ENCODE measurements at regions not wholly inside any gene's neighbourhood (a gene's known extent, or its start where the extent isn't known, plus 50 kb on each side); places are given as distances from the start of the nearest gene placed in this dataset.

DNA sequence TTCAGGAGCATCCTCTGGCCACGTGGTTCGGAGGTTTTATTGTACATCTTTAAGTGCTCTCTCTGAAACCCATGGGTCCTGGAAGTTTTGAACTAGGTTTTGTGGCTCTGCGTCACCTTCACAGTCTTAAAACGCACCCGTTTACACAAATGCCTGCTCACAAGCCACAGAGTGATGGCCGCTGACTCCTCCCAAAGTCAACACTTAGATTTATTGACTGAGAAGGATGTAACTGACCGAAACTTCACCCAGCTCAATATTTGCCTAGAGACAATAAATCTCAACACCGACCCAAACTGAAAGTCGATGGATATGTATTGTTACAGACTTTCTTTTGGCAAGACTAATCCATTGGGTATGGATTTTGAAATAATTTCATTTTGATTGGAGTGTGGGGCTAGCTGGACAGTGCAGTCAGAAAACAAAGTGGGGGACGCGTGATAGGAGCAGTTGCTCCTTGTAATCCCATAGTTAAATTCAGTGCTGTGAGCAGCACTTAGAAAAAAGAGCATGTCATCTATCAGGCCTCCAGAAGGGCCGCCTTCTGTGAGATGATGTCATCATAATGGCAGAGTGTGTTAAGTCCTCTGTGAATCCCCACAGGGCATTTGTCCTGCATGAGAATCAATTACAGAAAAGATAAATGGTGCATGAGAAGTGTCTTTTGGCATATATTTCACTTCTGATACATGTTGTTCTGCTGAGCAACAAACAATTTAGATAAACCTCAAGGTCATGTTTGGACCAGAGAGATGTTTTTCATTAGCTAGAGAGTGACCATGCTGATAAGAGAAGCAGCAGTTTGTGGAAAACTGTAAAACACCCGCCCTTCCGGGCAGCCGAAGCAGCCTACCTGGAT is 183.7 kb downstream of the INO80D start:
- in situ Hi-C loops (cut with MboI; ENCODE audit: low sequenced_read_pairs): no loop called here

DNA sequence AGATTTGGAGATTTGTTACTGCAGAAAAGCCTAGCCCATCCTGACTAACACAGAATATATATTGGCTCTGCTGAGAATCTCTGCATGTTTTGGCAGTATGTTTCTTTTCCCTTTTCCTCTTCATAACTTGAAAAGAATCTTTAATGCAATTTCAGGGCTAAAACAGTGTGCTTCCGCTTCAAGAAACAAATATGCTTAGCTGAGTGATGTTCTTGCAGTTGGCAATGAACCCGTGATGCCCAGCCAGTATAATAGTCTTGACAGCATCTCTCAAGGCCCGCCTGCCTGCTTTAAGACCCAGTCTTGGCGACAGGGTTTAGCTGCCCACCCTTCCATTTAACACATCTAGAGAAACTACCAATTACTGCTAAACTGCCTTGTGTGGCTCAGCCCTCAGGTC is 184.5 kb downstream of the INO80D start:
- in situ Hi-C loops (cut with MboI; ENCODE audit: low sequenced_read_pairs): no loop called here

DNA sequence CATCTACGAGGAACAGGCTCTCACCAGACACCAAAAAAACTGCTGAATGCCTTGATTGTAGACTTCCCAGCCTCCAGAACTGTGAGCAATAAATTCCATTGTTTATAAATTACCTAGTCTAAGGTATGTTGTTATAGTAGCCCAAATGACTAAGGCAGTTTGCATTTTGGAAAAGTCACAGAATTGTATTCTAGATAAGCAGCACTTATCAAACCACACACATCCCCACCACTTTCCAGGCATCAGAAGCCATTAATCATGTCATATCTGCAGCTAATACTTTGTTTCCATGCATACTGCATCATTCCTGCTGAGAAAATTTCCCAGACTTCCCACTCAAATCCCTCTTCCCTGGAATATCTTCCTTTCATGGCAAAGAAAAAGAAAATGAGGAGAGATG is 187.2 kb downstream of the INO80D start:
- in situ Hi-C loops (cut with MboI; ENCODE audit: low sequenced_read_pairs): no loop called here

DNA sequence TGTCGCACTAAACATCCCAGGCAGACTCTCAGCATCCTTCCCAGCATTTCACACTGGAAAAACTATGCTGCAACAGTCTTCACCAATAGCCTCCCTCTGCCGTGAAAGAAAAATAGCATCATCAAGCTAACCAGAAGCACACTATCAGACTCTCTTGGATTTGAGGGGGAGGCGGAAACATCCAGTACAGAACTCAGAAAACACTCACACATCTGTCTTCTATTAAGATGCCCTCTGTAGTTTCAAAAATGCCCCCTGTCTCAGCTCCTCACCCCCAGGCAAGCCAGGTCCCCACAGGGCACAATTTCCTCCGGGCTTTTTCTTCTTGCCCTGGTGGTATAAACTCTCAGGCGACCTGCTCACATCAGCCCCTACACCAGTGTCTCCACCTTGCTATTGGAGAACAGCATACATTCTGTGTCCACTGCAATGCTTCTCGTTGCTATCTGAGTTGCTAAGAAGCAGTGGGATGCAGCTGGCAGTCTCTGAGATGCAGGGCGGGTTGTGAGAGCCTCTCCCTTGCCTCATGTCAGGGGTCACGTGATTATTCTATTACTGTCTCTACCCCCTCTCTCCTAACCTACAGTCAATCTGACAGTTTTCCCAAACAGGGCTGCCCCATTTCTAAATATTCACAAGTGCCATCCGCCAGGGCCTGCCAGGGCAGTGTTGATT is 189.9 kb downstream of the INO80D start:
- in situ Hi-C loops (cut with MboI; ENCODE audit: low sequenced_read_pairs): no loop called here

DNA sequence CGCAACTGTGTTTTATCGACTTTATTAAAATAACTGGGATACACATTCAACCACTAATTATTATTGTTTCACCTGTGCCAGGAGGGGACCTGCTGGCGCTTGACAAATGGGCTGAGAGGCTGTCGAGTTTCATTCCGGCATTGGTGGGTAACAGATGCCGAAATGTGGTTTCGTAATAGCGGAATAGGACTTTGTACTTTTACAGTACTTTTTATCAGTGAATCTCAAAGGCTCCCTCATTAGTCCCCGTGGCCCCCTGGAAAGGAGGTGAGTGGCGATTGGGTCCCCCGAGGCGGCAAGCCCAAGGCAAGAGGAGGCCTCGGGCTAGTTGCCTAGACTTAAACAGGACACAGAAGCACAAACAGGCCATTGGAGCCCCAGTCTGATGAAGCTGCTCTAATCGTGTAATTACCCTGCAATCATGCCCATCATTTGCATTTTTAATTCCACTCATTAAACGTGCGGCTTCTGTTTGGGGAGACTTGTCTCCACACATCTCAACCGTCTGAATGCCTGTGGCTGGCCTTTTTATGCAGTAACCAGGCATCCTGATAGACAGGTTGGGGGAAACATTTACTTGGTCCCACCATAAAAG is 193.2 kb downstream of the INO80D start:
- in situ Hi-C loops (cut with MboI; ENCODE audit: low sequenced_read_pairs): no loop called here

DNA sequence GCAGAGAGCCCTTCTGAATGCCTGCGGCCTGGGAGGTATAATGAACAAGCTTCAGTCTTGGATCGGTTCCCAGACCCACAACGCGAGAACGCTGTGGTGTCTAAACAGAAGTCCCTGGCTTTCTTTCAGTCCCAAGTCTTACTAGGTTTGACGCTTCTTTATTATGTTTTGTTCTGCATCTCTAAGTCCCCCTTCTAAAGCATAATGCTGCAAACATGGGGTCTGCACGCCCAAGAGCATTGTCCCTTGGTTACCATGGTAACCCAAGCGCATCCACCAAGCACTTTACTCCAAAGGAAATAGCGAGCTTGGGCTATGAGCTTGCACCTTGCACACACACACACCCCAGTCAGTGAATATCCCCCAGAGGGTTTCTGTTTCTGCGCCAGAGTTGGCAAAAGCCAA is 193.7 kb downstream of the INO80D start:
- in situ Hi-C loops (cut with MboI; ENCODE audit: low sequenced_read_pairs): no loop called here

DNA sequence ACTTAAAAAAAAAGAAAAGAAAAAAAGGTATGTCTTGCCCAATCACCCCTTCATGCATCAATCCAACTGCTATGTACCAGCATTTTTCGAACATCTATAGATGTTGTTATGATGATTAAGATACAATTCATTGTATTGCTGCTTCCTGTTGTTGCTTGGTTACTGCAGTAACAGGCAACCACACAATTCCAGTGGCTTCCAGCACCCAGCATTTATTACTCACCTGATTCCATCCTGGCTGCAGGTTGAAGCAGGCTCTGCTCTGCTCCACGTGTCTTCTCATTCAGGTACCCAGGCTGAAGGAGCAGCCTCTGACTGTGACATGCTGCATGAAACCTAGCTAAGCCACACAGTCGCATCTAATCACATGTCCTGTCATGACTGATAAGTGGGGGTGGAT is 196.9 kb downstream of the INO80D start:
- in situ Hi-C loops (cut with MboI; ENCODE audit: low sequenced_read_pairs): loop anchor here (10.0 kb wide), 1 partner anchor 114 kb away; no protein-coding TSS in a partner anchor

DNA sequence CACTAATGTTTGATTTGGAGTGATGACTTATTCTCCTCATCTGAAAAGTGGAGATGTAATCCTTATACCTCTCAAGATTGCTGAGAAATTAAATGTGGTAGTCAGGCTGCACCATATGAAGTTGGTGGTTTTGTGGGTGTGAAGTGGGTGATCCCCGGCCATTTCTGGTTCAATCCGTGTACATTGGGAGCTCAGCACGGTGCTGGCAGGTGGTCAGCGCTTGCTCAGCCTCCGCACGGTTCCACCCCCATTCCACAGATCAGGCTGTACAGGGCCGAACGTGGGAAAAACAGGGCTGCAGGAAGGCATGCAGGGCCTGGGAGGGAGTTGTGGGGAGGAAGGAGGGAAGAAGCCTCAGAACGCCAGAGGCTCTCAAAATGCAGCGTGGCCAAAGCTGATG is 198.3 kb downstream of the INO80D start:
- in situ Hi-C loops (cut with MboI; ENCODE audit: low sequenced_read_pairs): loop anchor here (10.0 kb wide), 1 partner anchor 113 kb away; no protein-coding TSS in a partner anchor

DNA sequence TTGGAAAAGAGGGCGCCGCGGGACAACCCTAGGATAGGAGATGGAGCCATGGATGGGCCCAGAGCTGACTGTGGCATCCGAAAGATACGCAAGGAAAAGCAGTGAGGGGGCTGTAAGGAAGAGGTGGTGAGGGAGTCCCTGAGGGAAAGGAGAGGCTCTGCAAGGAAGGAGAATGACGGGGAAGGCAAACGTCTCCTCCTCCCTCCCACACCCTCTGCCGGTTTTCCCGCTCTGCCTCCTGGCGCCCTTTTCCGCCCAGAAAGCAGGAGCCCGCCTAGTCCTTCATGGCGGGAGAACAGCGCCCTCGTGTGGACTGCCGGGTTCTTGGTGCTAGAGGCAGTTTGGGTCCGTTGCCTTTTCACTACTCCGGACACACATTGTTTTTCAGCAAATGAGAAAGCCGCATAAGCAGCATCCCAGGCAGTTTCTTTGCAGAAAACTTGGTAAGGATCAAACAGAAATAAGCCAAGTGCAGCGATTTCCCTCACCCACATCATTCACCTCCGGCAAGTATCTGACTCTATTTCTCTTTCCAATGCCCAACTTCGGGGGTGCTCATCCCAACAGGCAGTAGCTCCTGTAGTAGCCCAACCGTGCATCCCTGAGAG is 200.4 kb downstream of the INO80D start:
- in situ Hi-C loops (cut with MboI; ENCODE audit: low sequenced_read_pairs): loop anchor here (10.0 kb wide), 1 partner anchor 111 kb away; no protein-coding TSS in a partner anchor

DNA sequence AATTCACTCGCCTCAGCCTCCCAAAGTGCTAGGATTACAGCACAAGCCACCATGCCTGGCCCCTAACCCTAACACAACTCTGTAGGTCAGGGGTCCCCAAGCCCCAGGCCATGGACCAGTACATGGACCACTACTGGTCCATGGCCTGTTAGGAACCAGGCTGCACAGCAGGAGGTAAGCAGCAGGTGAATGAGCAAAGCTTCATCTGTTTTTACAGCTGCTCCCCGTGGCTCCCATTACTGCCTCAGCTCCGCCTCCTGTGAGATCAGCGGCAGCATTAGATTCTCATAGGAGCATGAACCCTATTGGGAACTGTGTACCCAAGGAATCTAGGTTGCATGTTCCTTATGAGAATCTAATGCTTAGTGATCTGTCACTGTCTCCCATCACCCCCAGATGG is 201.7 kb downstream of the NRP2 start:
- in situ Hi-C loops (cut with MboI; ENCODE audit: low sequenced_read_pairs): loop anchor here (10.0 kb wide), 1 partner anchor 109 kb away; no protein-coding TSS in a partner anchor

DNA sequence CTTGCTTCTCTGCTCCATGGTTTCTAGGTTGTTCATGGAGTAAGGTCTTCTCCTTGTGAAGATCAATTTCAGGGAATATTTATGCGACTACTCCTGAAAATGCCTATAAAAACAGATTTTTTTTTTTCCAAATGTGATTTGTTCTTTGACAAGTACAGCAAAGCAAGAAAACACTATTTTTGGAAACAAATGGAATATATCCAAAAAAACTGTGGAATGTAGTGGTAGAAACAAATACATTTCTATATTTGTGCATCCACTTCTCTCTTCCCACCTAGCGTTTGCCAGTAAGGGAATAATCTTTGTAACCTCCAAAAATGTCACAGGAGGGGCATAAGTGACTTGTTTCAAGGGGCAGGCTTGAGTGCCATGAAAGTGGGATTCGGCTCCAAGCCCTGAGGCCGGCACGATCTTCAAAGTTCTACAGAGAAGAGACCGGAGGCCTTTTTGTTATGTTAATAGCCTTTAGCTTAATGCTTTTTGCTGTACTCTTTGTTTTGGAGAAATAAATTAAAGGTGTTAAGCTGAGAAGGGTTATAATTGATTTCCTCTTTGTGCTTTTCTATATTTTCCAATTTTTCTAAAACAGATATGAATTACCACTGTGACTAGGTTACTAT is 200.6 kb downstream of the NRP2 start:
- in situ Hi-C loops (cut with MboI; ENCODE audit: low sequenced_read_pairs): loop anchor here (10.0 kb wide), 1 partner anchor 108 kb away; no protein-coding TSS in a partner anchor

DNA sequence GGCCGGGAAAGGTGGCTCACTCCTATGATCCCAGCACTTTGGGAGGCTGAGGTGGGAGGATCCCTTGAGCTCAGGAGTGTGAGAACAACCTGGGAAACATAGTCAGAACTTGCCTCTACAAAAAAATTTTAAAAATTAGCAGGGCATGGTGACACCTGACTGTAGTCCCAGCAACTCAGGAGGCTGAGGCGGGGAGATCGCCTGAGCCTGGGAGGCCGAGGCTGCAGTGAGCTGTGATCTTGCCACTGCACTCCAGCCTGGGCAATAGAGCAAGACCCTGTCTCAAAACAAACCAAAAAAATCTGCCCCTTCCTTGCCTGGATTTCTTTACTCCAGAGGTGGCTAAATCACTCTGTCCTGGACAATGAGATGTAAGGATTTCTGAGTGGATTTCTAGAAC is 197.7 kb downstream of the NRP2 start:
- in situ Hi-C loops (cut with MboI; ENCODE audit: low sequenced_read_pairs): loop anchor here (10.0 kb wide), 1 partner anchor 105 kb away; no protein-coding TSS in a partner anchor

DNA sequence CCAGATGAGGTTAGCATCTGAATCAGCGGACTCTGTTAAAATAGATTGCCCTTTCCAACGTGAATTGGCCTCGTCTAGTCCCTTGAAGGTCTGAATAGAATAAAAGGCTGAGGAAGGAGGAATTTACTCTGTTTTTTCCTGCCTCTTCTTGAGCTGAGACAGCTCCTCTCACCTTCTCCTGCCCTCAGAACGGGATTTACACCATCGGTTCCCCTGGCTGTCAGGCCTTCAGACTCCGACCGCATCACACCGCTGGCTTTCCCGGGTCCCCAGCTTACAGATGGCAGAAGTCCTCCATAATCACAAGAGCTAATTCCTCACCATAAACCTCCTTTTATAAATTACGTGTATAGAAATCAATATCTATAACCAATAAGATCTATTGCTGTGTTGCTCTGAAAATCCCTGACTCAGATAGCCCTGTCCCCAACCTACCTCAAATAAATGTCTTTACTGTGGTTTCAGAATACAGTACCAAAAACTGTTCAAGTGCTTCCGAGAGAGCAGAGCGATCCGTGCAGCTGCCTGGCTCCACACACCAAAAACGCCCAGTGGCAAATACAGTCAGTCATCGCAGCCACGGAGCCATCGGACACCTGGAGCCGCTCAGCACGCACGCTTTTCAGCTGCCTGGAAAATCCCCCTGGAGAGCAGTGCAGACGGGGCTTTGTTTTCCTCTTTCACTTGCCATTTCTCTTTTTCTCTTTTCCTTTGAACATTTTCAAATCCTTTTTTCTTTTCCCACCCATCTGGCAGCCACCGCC is 196.9 kb downstream of the NRP2 start:
- in situ Hi-C loops (cut with MboI; ENCODE audit: low sequenced_read_pairs): no loop called here

DNA sequence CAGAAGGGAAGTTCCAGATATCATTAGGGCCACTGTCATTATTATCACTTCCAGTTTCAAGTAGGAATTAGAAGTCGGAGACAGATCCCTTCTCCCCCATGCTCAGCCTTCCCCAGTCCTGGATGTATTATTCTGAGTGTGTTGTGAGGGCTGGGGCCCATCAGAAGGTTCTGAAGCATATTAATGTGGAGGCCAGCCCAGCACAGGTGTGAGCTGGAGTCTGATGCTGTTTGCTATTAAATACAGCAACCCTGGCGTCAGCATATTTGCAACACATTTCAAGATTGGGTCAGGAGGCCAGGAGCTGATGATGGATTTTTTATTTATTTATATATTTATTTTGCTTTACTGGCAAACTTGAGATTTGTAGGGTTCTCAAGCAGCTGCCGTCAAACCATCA is 195.2 kb downstream of the NRP2 start:
- in situ Hi-C loops (cut with MboI; ENCODE audit: low sequenced_read_pairs): no loop called here

DNA sequence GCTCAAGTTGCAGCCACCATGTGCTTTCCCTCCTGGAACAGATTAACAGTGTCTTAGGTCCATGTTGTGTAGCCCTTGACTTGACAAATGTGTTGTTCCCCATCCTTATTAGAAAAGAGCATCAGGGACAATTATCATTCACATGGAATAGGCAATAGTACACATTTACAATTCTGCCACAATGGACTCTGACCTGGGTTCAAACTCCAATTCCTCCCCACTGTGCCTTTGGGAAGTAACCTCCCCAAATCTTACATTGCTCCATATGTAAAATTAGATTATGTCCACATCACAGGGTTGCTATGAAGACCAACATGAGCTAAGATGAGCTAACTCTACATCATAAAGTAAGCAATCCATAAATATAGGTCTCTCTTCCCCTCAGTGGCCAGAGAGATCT is 193.8 kb downstream of the NRP2 start:
- in situ Hi-C loops (cut with MboI; ENCODE audit: low sequenced_read_pairs): no loop called here

DNA sequence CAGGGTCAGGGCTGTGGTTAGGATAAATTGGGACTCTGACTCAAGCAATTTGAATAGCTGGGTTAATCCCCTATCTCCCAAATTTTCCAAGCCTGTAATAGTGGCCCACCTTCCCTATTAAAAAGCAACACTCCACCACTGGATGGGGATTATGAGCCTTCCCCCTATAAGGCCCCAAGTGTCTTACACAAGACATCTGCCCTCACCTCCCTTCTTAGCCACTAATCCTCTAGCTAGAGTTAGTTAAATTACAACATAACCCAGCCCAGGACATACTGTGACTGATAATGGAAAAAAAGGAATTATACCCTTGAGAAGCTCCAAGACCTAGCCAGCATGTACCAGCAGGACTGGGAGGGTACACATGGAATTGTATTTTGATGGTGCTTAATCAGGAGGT is 190.4 kb downstream of the NRP2 start:
- in situ Hi-C loops (cut with MboI; ENCODE audit: low sequenced_read_pairs): no loop called here

DNA sequence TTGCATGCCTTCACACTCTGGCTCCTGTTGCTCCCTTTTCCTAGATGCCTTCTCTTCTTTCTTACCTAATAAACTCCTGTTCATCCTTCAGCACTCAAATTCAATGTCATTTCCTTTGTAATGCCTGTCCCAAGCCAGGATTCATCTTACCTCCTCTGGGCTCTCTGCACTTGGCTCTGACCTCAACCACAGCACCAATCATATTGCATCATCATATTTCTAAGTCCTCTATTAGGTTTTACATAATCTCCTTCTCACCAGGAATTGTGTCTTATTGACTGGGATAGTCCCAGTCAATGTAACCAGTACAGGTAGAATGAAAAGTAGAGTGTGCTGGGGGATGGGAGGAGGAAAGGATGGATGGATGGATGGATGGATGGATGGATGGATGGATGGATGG is 187.1 kb downstream of the NRP2 start:
- in situ Hi-C loops (cut with MboI; ENCODE audit: low sequenced_read_pairs): no loop called here

DNA sequence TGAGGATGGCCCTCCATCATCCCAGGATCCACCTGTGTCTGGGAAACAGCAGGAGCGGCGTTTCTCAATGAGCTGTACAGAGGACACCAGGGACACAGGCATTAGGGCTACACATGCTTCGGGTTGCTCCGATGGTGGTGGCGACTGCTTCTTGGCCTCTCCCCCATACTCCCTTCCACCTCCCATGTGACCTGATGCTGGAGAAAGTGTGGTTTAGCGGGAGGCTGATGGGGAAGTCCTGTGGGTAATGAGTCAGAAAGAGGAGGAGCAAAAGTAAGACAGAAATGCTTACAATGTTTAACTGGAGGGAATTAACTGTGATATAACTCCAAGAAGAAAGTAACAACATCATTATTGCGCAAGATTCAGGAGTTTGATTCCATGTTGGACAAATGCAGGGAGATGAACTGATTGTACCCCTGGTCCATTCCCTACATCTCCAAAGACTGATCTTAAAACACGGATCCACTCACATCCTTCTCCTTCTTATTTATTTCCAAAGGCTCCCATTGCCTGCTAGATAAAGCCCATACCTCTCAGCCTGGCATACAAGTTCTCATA is 186.6 kb downstream of the NRP2 start:
- in situ Hi-C loops (cut with MboI; ENCODE audit: low sequenced_read_pairs): no loop called here

DNA sequence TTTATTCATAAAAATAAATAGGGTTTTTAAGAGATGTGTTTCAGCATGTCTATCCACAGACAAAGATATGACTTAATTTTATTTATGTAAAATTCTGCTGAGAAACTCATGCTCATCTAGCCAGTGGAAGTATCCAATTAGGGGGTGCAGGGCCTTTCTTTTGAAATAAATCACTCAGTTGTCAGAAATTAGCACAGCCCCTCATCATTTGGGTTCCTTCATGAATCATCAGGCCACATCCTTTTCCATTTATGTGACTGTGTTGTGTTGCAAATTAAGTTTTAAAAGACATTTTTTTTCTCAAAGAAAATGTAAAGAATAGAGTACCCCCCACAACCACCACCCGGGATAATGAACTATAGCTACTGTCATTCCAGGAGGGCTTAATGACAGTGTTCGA is 185.8 kb downstream of the NRP2 start:
- in situ Hi-C loops (cut with MboI; ENCODE audit: low sequenced_read_pairs): no loop called here

DNA sequence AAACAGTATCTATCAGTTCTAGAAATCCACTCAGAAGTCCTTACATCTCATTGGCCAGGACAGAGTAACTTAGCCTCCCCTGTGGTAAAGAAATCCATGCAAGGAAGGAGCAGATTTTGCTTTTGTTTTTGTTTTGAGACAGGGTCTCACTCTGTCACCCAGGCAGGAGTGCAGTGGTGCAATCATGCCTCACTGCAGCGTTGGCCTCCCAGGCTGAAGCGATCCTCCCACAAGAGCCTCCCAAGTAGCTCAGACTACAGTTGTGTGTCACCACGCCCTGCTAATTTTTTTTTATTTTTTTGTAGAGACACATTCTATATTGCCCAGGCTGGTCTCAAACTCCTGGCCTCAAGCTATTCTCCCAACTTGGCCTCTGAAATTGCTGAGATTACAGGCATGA is 185.1 kb downstream of the NRP2 start:
- in situ Hi-C loops (cut with MboI; ENCODE audit: low sequenced_read_pairs): no loop called here
